ENCODE measurements at regions not wholly inside any gene's neighbourhood (a gene's known extent, or its start where the extent isn't known, plus 50 kb on each side); places are given as distances from the start of the nearest gene placed in this dataset.

GRCh38 chr1:90650401-90650800 is 66.7 kb downstream of the BARHL2 start:
- no peak for DNase-seq

DNA sequence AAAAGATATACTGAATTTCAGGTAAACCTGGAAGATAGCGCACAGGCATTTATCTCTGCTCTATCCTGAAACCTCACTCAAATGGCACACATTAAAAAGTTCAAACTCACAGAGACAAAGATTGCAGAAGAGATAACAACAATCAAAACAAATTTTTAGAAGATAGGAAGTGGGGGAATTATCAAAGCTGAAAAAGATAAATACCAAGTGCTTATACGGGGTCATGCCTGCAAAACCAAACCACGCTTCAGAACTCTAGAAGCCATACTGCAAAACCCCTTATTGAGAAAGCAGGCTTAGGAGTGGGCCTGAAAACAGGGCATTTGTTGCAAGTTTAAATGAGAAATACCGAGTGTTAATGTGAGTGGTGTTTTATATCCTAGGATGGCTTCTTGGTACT is 76.8 kb downstream of the BARHL2 start:
- no peak for DNase-seq

GRCh38 chr1:90622666-90623065 is 94.4 kb downstream of the BARHL2 start:
- DNase-seq = no peak

DNA sequence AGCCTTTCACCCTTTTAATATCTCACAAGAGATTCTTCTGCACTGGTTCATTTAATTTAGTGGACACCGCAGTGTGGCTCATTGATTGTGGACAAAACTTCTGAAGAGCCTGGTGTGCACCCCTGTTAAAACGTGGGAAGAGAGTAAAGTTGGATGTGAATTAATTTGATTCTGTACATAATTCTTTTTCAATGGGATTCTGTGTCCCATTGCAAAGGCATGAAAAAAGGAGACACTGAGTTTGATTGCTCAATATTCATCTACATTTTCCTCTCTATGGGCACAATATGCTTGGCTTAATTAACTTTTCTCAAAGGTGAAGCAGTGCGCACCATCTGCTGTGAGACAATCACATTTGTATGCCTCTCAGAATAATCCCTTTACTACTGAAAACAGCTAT is 95.1 kb downstream of the BARHL2 start:
- no peak for DNase-seq

GRCh38 chr1:90616395-90616794 is 100.7 kb downstream of the BARHL2 start:
- DNase-seq = peak in 1 of 2 experiments; percentile 5

DNA sequence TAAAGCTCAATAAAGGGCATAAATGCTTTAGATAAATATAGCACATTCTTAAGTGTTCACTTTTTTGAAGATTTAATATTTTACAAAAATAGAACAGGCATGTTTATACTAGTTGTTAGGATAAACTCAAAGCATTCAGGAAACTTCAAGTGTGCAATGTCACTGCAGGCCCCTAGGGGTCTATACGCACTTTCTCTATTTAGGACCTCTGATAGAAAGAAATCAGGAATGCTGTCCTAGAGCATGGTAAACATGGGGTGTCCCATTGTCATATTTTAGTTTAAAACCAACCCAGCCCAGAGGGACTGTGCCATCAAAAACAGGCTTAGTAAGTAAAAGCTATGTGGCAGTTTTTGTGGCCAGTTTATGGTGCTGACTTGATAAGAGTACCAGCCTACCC is 102.2 kb downstream of the BARHL2 start:
- DNase-seq = no peak

DNA sequence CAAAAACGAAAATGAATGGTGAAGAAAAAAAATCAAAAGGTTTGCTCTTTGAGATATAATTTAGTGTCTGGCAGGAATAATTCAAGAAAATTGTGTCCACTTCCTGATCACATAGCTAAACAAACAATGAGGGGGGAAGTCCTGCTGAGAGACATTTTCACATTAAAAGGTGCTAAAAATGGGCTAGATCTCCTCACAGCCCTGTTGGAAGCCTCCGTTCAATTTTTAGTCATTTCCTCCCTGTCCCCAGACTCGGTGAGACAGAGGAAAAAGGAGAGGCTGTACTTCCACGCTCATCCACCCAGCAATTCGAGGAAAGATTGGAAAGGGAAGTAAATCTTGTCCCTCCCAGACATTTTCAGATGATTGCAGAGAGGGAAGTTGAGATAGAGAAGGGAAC is 103.7 kb downstream of the BARHL2 start:
- peak in 1 of 2 experiments; percentile 65 for DNase-seq

GRCh38 chr1:90612033-90612432 is 105.1 kb downstream of the BARHL2 start:
- DNase-seq = no peak

- no peak for DNase-seq
Observed at GRCh38 chr1:90607736-90608135, 109.4 kb downstream of the BARHL2 start.

GRCh38 chr1:90605070-90605469 is 112.0 kb downstream of the BARHL2 start:
- DNase-seq = no peak

GRCh38 chr1:90593312-90593711 is 123.8 kb downstream of the BARHL2 start:
- no peak for DNase-seq

DNA sequence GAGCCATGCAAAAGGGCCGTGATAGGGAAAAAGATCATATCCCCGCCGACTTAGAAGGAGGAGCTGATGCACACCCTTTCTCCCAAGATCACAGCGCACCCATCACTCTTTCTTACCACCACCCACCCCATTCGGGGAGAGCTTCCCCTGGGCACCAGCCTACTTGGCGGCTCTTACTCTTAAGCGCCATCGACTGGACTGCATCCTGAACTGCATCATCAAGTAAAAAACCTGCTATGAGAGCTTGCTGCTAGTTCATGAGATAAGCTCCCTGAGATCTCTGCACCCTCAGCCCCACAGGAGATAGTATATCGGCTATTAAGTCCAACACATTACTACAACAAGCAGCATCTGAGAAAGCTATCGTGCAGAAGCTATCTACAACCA is 125.1 kb downstream of the BARHL2 start:
- DNase-seq = no peak

DNA sequence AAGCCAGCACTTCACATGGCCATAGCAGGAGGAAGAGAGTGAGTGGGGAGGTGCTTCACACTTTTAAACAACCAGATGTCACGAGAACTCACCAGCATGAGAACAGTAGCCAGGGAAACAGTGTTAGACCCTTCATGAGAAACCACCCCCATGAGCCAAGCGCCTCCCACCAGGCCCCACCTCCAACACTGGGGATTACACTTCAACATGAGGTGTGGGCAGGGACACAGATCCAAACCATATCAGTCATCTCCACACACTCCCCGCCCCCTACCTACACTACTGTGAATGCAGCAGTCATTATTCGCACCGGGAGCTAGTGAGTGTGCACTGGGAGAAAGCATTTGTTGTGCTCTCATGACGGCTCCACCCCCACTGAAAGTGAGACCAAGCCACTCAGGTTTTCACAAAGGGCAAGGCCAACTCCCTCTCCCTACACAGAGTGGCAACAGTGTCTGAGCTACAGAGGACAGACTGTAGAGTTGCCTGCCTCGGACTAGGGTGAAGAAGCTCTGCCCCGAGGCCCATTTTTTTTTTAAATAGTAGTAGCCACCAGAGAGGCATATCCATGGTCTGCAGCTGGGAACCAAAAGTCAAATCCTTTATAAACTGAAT is 125.6 kb downstream of the BARHL2 start:
- DNase-seq = no peak

GRCh38 chr1:90580176-90580575 is 136.9 kb downstream of the BARHL2 start:
- DNase-seq = no peak

DNA sequence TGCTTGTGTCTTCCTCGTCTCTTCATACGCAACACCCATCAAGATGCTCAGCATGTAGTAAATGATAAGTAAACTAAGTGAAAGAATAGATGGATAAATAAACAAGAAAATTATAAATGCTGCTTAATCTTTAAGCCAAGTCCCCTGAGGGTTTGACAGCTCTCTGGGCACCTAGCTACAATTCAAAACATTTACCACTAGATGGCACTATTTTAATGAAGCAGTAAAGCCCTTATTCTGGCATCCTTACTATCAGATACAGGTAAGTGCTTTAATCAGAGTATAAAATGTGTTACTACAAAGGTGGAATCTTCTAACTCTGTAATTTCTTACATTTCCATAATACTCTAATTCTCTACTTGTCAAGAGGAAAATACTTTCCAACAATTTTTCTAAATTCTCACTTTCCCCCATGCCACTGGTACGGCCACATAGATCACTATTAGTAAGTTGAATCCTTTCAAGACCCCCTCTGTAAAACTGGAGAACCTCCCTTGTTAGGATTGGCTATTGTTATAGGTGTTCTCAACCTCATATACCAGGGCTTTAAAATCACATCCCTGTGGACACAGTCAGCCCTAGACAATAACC is 137.8 kb downstream of the BARHL2 start:
- peak; percentile 40 to 55 for DNase-seq

- DNase-seq = no peak
Observed at GRCh38 chr1:90574692-90575370, 142.3 kb downstream of the BARHL2 start.

GRCh38 chr1:90573736-90574135 is 143.4 kb downstream of the BARHL2 start:
- no peak for DNase-seq

- DNase-seq = no peak
Observed at GRCh38 chr1:90572446-90572845, 144.7 kb downstream of the BARHL2 start.

- no peak for DNase-seq
Observed at GRCh38 chr1:90568436-90568835, 148.7 kb downstream of the BARHL2 start.

DNA sequence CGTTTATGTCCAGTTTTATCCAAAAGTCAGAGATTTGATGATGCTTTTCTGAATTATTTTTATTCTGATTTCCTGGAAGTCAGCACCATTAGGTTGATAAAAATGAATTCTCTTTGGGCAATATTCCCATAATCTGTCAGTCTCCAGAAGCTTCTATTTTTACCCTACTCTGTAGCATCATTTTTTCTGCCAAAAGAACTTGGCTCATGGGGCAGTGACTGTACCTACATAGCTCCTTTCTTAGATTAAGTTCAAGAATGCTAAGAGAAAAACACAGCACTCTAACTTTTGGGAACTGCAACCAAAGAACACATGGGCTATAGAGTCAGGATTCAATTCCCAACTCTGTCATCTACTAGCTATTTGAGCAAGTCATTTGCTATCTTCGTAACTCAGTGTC is 152.9 kb downstream of the BARHL2 start:
- no peak for DNase-seq

- no peak for DNase-seq
Observed at GRCh38 chr1:90562892-90563291, 154.2 kb downstream of the BARHL2 start.

DNA sequence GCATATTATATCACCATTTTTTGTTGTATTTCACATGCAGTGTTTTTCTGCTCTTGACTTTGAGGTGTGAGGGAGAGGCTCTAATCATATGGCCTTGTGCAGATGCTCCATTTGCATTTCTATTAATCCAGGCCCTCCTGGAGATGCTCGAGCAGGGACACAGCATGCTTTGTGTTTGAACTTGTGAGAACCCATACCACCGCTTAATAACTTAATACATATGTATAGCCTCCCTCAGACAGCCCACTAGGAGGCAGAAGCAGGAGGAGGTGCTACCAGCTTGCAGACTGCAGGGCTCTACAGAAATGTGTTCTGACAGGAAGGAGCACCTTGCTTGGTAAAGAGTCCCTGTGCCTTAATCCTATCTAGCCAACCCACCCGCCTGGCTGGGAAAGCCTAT is 155.2 kb downstream of the BARHL2 start:
- DNase-seq = no peak

GRCh38 chr1:90561103-90561783 is 155.9 kb downstream of the BARHL2 start:
- DNase-seq = no peak

All from NCI-H2081 (cell line).